ENCODE measurements at regions not wholly inside any gene's neighbourhood (a gene's known extent, or its start where the extent isn't known, plus 50 kb on each side); places are given as distances from the start of the nearest gene placed in this dataset.
"Not testable (repeated sequence)": the region's sequence is repeated elsewhere in the genome, so short reads cannot be mapped to it uniquely, and the experiment has no call there.

DNA sequence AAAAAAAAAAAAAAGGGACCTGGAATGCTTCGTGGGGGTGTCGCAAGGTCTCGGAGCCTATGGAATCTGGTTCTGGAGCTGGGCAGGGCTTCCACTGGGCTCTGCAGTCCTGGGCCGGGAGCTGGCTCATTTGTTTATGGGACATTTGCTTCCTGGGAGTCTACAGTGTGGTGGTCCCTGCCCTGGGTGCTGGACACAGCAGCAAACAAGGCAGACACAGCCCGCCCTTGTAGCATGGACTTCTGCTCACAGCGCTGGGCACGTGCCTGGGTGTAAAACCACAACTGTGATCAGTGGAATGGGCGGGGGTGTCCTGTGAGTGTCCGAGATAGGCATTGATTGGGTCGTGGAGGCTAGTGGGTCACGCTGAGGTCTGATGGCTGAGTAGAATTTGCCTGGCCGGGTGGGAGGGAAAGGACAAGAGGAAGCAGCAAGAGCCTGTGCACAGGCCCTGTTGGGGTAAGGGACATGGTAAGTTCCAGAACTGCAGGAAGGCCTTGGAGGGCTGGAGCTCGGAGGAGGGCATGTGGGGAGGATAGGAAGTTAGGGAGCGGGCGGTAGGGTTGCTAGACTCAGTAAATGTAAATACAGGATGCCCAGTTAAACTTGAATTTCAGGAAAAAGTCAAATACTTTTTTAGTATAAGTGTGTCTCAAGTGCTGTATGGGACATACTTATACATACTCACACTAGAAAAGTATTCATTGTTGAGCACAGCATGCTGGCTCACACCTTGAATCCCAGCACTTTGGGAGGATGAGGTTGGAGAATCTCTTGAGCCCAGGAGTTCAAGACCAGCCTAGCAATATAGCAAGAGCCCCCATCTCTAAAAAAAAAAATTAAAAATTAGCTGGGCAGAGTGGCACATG, 61.3 kb upstream of the PMEPA1 start:
- intact Hi-C loops (cut with micrococcal nuclease; ENCODE audit: unreplicated experiment) = no loop called here

DNA sequence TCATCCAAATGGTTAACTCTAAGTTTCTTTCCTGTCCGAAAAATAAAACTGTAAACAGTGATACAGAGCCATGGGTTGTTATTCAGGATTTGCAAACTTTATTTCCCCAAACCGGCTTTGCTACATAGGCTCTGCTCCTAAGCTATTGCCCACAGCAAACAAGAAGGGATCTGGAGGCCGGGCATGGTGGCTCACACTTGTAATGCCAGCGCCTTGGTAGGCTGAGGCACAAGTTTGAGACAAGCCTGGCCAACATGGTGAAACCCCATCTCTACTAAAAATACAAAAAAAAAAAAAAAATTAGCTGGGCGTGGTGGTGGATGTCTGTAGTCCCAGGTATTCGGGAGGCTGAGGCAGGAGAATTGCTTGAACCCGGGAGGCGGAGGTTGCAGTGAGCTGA, 60.6 kb upstream of the PMEPA1 start:
- intact Hi-C loops (cut with micrococcal nuclease; ENCODE audit: unreplicated experiment); H3K27me3 ChIP-seq (replicated peaks; ENCODE audit: control insufficient read depth, insufficient read depth, low read length); H3K4me3 ChIP-seq (ENCODE audit: low read depth, low read length); H3K4me3 Mint-ChIP-seq (ENCODE audit: unreplicated experiment); H3K36me3 Mint-ChIP-seq (ENCODE audit: insufficient read depth, unreplicated experiment); H3K4me1 ChIP-seq; H3K9me3 ChIP-seq; H3K27ac Mint-ChIP-seq (ENCODE audit: unreplicated experiment); POLR2A ChIA-PET; H3K9me3 Mint-ChIP-seq (ENCODE audit: unreplicated experiment); H3K36me3 ChIP-seq (ENCODE audit: control insufficient read depth, insufficient read depth, low read length); BruUV-seq (replicated peaks); H3K4me1 Mint-ChIP-seq (ENCODE audit: low read depth, unreplicated experiment); H3K27me3 Mint-ChIP-seq (ENCODE audit: insufficient read depth, unreplicated experiment): not testable (repeated sequence)
- DNase-seq = peak in 1 of 2 experiments; percentile 17
- CTCF ChIA-PET = interaction anchor here (0.7 kb wide), 1 partner anchor 12 kb away, joined by 11 read pairs; no protein-coding TSS in a partner anchor

More for the DNA sequence above, 61.3 kb upstream of the PMEPA1 start:
- H3K4me1 ChIP-seq = no peaks in the 10 kb centered on the region; the same call in 1 of the 2 replicates
- H3K4me3 Mint-ChIP-seq (ENCODE audit: unreplicated experiment) = no peak overlapping the region
- H3K36me3 Mint-ChIP-seq (ENCODE audit: insufficient read depth, unreplicated experiment) = no peaks in the 10 kb centered on the region
- H3K27me3 Mint-ChIP-seq (ENCODE audit: insufficient read depth, unreplicated experiment) = peaks cover 9% of the 10 kb centered on the region
- peaks cover 8% of the 10 kb centered on the region for H3K4me1 Mint-ChIP-seq (ENCODE audit: low read depth, unreplicated experiment)
- ChIA-PET POLR2A (no interaction called here), CTCF (interaction anchor here (0.7 kb wide), 1 partner anchor 13 kb away, joined by 11 read pairs; no protein-coding TSS in a partner anchor)
- no peak overlapping the region for H3K4me3 ChIP-seq (ENCODE audit: low read depth, low read length)
- no peaks in the 10 kb centered on the region for H3K9me3 ChIP-seq
- no peaks in the 10 kb centered on the region for H3K9me3 Mint-ChIP-seq (ENCODE audit: unreplicated experiment)
- peak; percentile 37 to 53 for DNase-seq
- BruUV-seq (replicated peaks) = no TSS peak
- TF ChIP-seq, protein P1, sequence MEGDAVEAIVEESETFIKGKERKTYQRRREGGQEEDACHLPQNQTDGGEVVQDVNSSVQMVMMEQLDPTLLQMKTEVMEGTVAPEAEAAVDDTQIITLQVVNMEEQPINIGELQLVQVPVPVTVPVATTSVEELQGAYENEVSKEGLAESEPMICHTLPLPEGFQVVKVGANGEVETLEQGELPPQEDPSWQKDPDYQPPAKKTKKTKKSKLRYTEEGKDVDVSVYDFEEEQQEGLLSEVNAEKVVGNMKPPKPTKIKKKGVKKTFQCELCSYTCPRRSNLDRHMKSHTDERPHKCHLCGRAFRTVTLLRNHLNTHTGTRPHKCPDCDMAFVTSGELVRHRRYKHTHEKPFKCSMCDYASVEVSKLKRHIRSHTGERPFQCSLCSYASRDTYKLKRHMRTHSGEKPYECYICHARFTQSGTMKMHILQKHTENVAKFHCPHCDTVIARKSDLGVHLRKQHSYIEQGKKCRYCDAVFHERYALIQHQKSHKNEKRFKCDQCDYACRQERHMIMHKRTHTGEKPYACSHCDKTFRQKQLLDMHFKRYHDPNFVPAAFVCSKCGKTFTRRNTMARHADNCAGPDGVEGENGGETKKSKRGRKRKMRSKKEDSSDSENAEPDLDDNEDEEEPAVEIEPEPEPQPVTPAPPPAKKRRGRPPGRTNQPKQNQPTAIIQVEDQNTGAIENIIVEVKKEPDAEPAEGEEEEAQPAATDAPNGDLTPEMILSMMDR (IDR thresholded peaks at IDR 0.05; ENCODE audit: insufficient read depth in 1 of 2, low read depth in 1 of 2, low read length in 1 of 2, severe bottlenecking in 1 of 2, unreplicated experiment in 1 of 2) = no peak
- no peaks in the 10 kb centered on the region for H3K36me3 ChIP-seq (ENCODE audit: control insufficient read depth, insufficient read depth, low read length)
- no peak overlapping the region for H3K27ac Mint-ChIP-seq (ENCODE audit: unreplicated experiment)
- no peaks in the 10 kb centered on the region for H3K27me3 ChIP-seq (replicated peaks; ENCODE audit: control insufficient read depth, insufficient read depth, low read length)

DNA sequence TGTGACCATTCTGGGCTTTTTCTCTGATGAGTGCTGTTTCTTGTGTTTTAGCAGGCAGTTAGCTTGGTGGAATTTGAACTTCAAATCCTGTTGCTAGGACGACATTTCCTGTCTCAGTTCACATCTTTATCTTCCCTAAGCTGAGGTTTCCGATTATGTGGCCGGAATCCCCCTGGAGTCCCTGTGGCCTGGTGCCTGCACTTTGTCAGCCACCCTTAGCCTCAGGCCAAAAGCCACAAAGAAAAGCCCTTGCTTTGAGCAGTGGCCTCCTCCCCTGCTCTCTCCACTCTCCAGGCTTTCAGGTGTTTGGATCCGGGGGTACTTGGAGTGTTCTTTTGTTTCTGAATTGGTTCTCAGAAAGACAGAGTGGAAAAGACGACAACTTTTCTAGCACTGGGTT, 59.9 kb upstream of the PMEPA1 start:
- H3K9me3 Mint-ChIP-seq (ENCODE audit: unreplicated experiment) = no peaks in the 10 kb centered on the region
- TF ChIP-seq, protein P1 (IDR thresholded peaks at IDR 0.05; ENCODE audit: insufficient read depth in 1 of 2, low read depth in 1 of 2, low read length in 1 of 2, severe bottlenecking in 1 of 2, unreplicated experiment in 1 of 2) = no peak
- peak in 1 of 2 experiments; percentile 31 for DNase-seq
- no peak overlapping the region for H3K27ac Mint-ChIP-seq (ENCODE audit: unreplicated experiment)
- intact Hi-C loops (cut with micrococcal nuclease; ENCODE audit: unreplicated experiment) = no loop called here
- CTCF ChIA-PET = no interaction called here
- Histone ChIP-seq H3K4me1 (no peaks in the 10 kb centered on the region; the same call in 1 of the 2 replicates), H3K9me3 (no peaks in the 10 kb centered on the region), H3K27me3 (replicated peaks; ENCODE audit: control insufficient read depth, insufficient read depth, low read length) (no peaks in the 10 kb centered on the region), H3K4me3 (ENCODE audit: low read depth, low read length) (no peak overlapping the region), H3K36me3 (ENCODE audit: control insufficient read depth, insufficient read depth, low read length) (no peaks in the 10 kb centered on the region)
- H3K4me3 Mint-ChIP-seq (ENCODE audit: unreplicated experiment) = no peak overlapping the region
- POLR2A ChIA-PET = no interaction called here
- H3K4me1 Mint-ChIP-seq (ENCODE audit: low read depth, unreplicated experiment) = peaks cover 8% of the 10 kb centered on the region
- H3K27me3 Mint-ChIP-seq (ENCODE audit: insufficient read depth, unreplicated experiment) = peaks cover 2% of the 10 kb centered on the region
- no peaks in the 10 kb centered on the region for H3K36me3 Mint-ChIP-seq (ENCODE audit: insufficient read depth, unreplicated experiment)
- BruUV-seq (replicated peaks) = no TSS peak
